NOMO-1 treated with dmso at 0.1 percent for 144 hours (cell line): ENCODE measurements at regions not wholly inside any gene's neighbourhood (a gene's known extent, or its start where the extent isn't known, plus 50 kb on each side); places are given as distances from the start of the nearest gene placed in this dataset.

ENCODE experiments used
- DNase-seq: peaks from one replicate; lab custom pipeline; 2025; ENCODE audit not compliant: unreplicated experiment; lab: John Stamatoyannopoulos, UW

- no peak for DNase-seq
These were observed 60.7 kb upstream of the BCAT1 start for GRCh38 chr12:25009496-25010092.

GRCh38 chr12:25005376-25005775, 56.5 kb upstream of the BCAT1 start:
- no peak for DNase-seq

GRCh38 chr12:25004447-25004846, 55.5 kb upstream of the BCAT1 start:
- no peak for DNase-seq

DNA sequence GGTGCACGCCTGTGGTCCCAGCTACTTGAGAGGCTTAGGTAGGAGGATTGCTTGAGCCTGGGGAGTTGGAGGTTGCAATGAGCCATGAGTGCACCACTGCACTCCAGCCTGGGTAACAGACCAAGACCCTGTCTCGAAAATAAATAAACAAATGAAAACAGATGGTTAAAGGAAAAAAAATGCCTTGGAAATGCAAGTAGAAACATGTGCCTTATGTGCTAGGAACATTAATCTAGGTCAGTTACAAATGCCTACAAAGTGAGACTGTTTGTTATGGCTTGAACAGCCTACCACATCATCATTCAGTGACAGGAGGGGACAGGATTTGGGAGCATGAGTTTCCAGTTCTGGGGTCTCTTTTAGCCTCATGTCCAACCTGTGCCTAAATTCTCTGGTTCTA, 52.4 kb upstream of the BCAT1 start:
- no peak for DNase-seq
